Endothelial cell of umbilical vein (primary cell): ENCODE measurements at regions not wholly inside any gene's neighbourhood (a gene's known extent, or its start where the extent isn't known, plus 50 kb on each side); places are given as distances from the start of the nearest gene placed in this dataset.

Experiments
- BruUV-seq: library from RNA; stranded (reverse); fragments of 400-500 nt; replicated peaks from 2 replicates; lab custom pipeline; 2021; lab: Mats Ljungman, UMichigan
- CTCF ChIA-PET: fragments of 300-600, 350-600 bp; sonication (Branson Sonifier 250); formaldehyde crosslinking; loops from one replicate; lab custom pipeline; 2021; ENCODE audit warnings: antibody characterized with exemption, inconsistent platforms; lab: Charles Lee
- POLR2A ChIA-PET: fragments of 300-600, 350-600 bp; sonication (Branson Sonifier 250); formaldehyde crosslinking; loops from one replicate; lab custom pipeline; 2021; ENCODE audit warnings: antibody characterized with exemption, inconsistent platforms; lab: Charles Lee
- DNase-seq: peaks from one replicate; pipeline ENCODE4 v3.0.0-alpha.2; 2011; ENCODE audit warnings: low read depth, low spot score
- FAIRE-seq: peaks from 2 replicates; lab custom pipeline; 2011; peaks lifted over from hg19 to GRCh38; lab: Jason Lieb, UNC
- H2AFZ ChIP-seq: 2 replicates; pipeline ENCODE4 v1.6.0; 2012; ENCODE audit warnings: low read depth, low read length, control low read depth, inconsistent platforms
- H3K27ac ChIP-seq: 2 replicates; pipeline ENCODE4 v1.5.1; 2011; ENCODE audit warnings: low read depth, mild to moderate bottlenecking, control low read depth, low read length, moderate library complexity; ENCODE audit not compliant: insufficient read depth
- H3K27me3 ChIP-seq, 2 experiments: 2 replicates each; pipeline versions ENCODE4 v1.6.0 to v1.6.1; 2011; ENCODE audit warnings: low read length in 2 of 2, mixed read lengths in 1 of 2; ENCODE audit not compliant: control insufficient read depth in 2 of 2, insufficient read depth in 2 of 2
- H3K36me3 ChIP-seq, 2 experiments: 2 replicates in 1 of 2; 3 replicates in 1 of 2; pipeline ENCODE4 v1.5.1; 2011; ENCODE audit warnings: low read length in 2 of 2, mild to moderate bottlenecking in 1 of 2, moderate library complexity in 1 of 2; ENCODE audit not compliant: control insufficient read depth in 2 of 2, insufficient read depth in 2 of 2; ENCODE audit errors: extremely low read depth in 1 of 2
- H3K4me1 ChIP-seq: 3 replicates; pipeline ENCODE4 v1.5.1; 2011; ENCODE audit warnings: mild to moderate bottlenecking, low read length; ENCODE audit not compliant: control insufficient read depth, insufficient read depth; ENCODE audit errors: extremely low read depth
- H3K4me2 ChIP-seq: 2 replicates; pipeline ENCODE4 v1.6.1; 2011; ENCODE audit warnings: low read length, control low read depth, mixed read lengths; ENCODE audit not compliant: insufficient read depth
- H3K4me3 ChIP-seq, 3 experiments: fragments of 200-600 bp in 1 of 3; sonication (generic), shearing (Covaris generic) in 1 of 3; replicated peaks in 1 of 3; 2 replicates each; pipeline ENCODE4 v1.5.1; 2011 to 2016; ENCODE audit warnings: control low read depth in 3 of 3, low read length in 3 of 3, mild to moderate bottlenecking in 2 of 3, inconsistent platforms in 1 of 3, low read depth in 1 of 3, moderate library complexity in 1 of 3; ENCODE audit not compliant: insufficient read depth in 1 of 3
- H3K79me2 ChIP-seq: 2 replicates; pipeline ENCODE4 v1.6.0; 2012; ENCODE audit warnings: low read length, inconsistent platforms; ENCODE audit not compliant: control insufficient read depth, insufficient read depth
- H3K9ac ChIP-seq: replicated peaks from 2 replicates; pipeline ENCODE3; 2011; ENCODE audit warnings: low read length, control low read depth; ENCODE audit not compliant: insufficient read depth; ENCODE audit errors: extremely low read depth
- H3K9me1 ChIP-seq: replicated peaks from 3 replicates; pipeline ENCODE4 v1.6.0; 2011; ENCODE audit warnings: mild to moderate bottlenecking, low read length; ENCODE audit not compliant: control insufficient read depth, insufficient read depth; ENCODE audit errors: extremely low read depth
- H3K9me3 ChIP-seq: replicated peaks from 2 replicates; pipeline ENCODE4 v1.5.1; 2012; ENCODE audit warnings: low read length, inconsistent platforms; ENCODE audit not compliant: control insufficient read depth, insufficient read depth
- H4K20me1 ChIP-seq: replicated peaks from 2 replicates; pipeline ENCODE3; 2011; ENCODE audit warnings: mild to moderate bottlenecking, low read length; ENCODE audit not compliant: control insufficient read depth, insufficient read depth; ENCODE audit errors: extremely low read depth
- CTCF ChIP-seq, 2 donors: IDR thresholded peaks; 1 replicate in 1 of 2; 2 replicates in 1 of 2; pipeline ENCODE4 v1.5.1; 2011; ENCODE audit warnings: low read length in 2 of 2, mild to moderate bottlenecking in 2 of 2, moderate library complexity in 2 of 2, control low read depth in 1 of 2, inconsistent platforms in 1 of 2, low read depth in 1 of 2; ENCODE audit not compliant: insufficient read depth in 1 of 2; ENCODE audit errors: extremely low read depth in 1 of 2
- EZH2 ChIP-seq: IDR thresholded peaks from 2 replicates; pipeline ENCODE4 v1.6.1; 2012; ENCODE audit warnings: borderline replicate concordance, low read depth, mild to moderate bottlenecking, moderate library complexity, low read length, inconsistent platforms; ENCODE audit not compliant: severe bottlenecking
- FOS ChIP-seq: IDR thresholded peaks from 2 replicates; pipeline ENCODE4 v1.6.1; 2011; ENCODE audit warnings: mild to moderate bottlenecking, low read length, moderate library complexity, borderline replicate concordance; ENCODE audit not compliant: insufficient read depth
- GATA2 ChIP-seq: IDR thresholded peaks from 2 replicates; pipeline ENCODE4 v1.7.0; 2011; ENCODE audit warnings: low read depth, mild to moderate bottlenecking, moderate library complexity, mixed read lengths, low read length; ENCODE audit not compliant: insufficient read length, insufficient read depth
- JUN ChIP-seq: IDR thresholded peaks from 2 replicates; pipeline ENCODE4 v1.6.1; 2011; ENCODE audit warnings: borderline replicate concordance, low read depth; ENCODE audit not compliant: insufficient read length, insufficient read depth
- MAX ChIP-seq: IDR thresholded peaks from 2 replicates; pipeline ENCODE4 v1.6.1; 2011; ENCODE audit not compliant: insufficient read depth, insufficient read length
- MYC ChIP-seq: IDR thresholded peaks from one replicate; pipeline ENCODE4 v1.6.1; 2011; ENCODE audit warnings: mild to moderate bottlenecking, low read depth, low read length
- POLR2A ChIP-seq: IDR thresholded peaks from 2 replicates; pipeline ENCODE4 v1.6.1; 2012; ENCODE audit warnings: low read depth, mild to moderate bottlenecking, control low read depth, low read length
- POLR2AphosphoS5 ChIP-seq: IDR thresholded peaks from 2 replicates; pipeline ENCODE4 v1.6.1; 2012; ENCODE audit warnings: low read depth, mild to moderate bottlenecking, control low read depth, low read length, moderate library complexity; ENCODE audit not compliant: insufficient read depth
- dilution Hi-C: fragments of 300-500 bp; cut with MboI; formaldehyde crosslinking; loops from one replicate; pipeline ENCODE4 v1.15.0; 2019; ENCODE audit warnings: low sequenced_read_pairs; ENCODE audit not compliant: extremely low pct_ligation_motif_present
- intact Hi-C: fragments of 100-400 bp; cut with micrococcal nuclease; formaldehyde crosslinking; loops from one replicate; pipeline ENCODE4 v1.10.0; 2022

GRCh38 chr2:204279819-204280218 lies 265.5 kb upstream of the PARD3B start:
- no peaks in the 10 kb centered on the region for H3K9me1 ChIP-seq
- H3K9me3 ChIP-seq: no peaks in the 10 kb centered on the region
- H3K36me3 ChIP-seq: no peaks in the 10 kb centered on the region
- POLR2A ChIA-PET: no interaction called here
- H4K20me1 ChIP-seq: no peaks in the 10 kb centered on the region
- no peak overlapping the region for H2AFZ ChIP-seq
- dilution Hi-C loops: no loop called here
- H3K4me1 ChIP-seq: no peaks in the 10 kb centered on the region
- H3K9ac ChIP-seq: no peak overlapping the region
- no peak for TF ChIP-seq FOS
- TF ChIP-seq MYC: no peak
- TF ChIP-seq CTCF (IDR thresholded peaks at IDR 0.05; ENCODE audit: extremely low read depth in 1 of 2, insufficient read depth in 1 of 2, low read depth in 1 of 2, low read length in 2 of 2): no peak
- TF ChIP-seq GATA2: no peak
- no peak for TF ChIP-seq EZH2
- TF ChIP-seq POLR2AphosphoS5: no peak
- TF ChIP-seq JUN: no peak
- TF ChIP-seq POLR2A: no peak
- no peak for TF ChIP-seq MAX
- H3K27ac ChIP-seq: no peak overlapping the region
- FAIRE-seq: no peak
- intact Hi-C loops: no loop called here
- no peak overlapping the region for H3K4me3 ChIP-seq
- peaks cover 10 to 11% of the 10 kb centered on the region in 2 experiments for H3K27me3 ChIP-seq
- BruUV-seq: no TSS peak
- no peaks in the 10 kb centered on the region for H3K79me2 ChIP-seq
- H3K4me2 ChIP-seq: no peak overlapping the region
- no peak for DNase-seq
- CTCF ChIA-PET: no interaction called here
